ENCODE measurements at regions not wholly inside any gene's neighbourhood (a gene's known extent, or its start where the extent isn't known, plus 50 kb on each side); places are given as distances from the start of the nearest gene placed in this dataset.

GRCh38 chr1:96515925-96516324, 205.7 kb upstream of the PTBP2 start:
- no peak for TF ChIP-seq CTCF (IDR thresholded peaks at IDR 0.05; ENCODE audit: low read length, missing control alignments)
- H3K4me3 ChIP-seq (replicated peaks; ENCODE audit: low read depth, low read length) = no peak overlapping the region
- no peak for DNase-seq (ENCODE audit: low read depth)

- no peak for TF ChIP-seq CTCF (IDR thresholded peaks at IDR 0.05; ENCODE audit: low read length, missing control alignments)
- DNase-seq (ENCODE audit: low read depth) = no peak
- H3K4me3 ChIP-seq (replicated peaks; ENCODE audit: low read depth, low read length) = no peak overlapping the region
These were observed 201.6 kb upstream of the PTBP2 start for GRCh38 chr1:96519851-96520578.

GRCh38 chr1:96520579-96520947, 201.0 kb upstream of the PTBP2 start:
- DNase-seq (ENCODE audit: low read depth) = peak; percentile 39
- TF ChIP-seq CTCF (IDR thresholded peaks at IDR 0.05; ENCODE audit: low read length, missing control alignments) = no peak

GRCh38 chr1:96521010-96521409, 200.6 kb upstream of the PTBP2 start:
- no peak for TF ChIP-seq CTCF (IDR thresholded peaks at IDR 0.05; ENCODE audit: low read length, missing control alignments)
- no peak overlapping the region for H3K4me3 ChIP-seq (replicated peaks; ENCODE audit: low read depth, low read length)
- DNase-seq (ENCODE audit: low read depth) = no peak

More at GRCh38 chr1:96520579-96520947, 201.0 kb upstream of the PTBP2 start:
- H3K4me3 ChIP-seq (replicated peaks; ENCODE audit: low read depth, low read length) = no peak overlapping the region

GRCh38 chr1:96521994-96522760, 199.4 kb upstream of the PTBP2 start:
- DNase-seq (ENCODE audit: low read depth) = peak; percentile 31
- no peak for TF ChIP-seq CTCF (IDR thresholded peaks at IDR 0.05; ENCODE audit: low read length, missing control alignments)
- H3K4me3 ChIP-seq (replicated peaks; ENCODE audit: low read depth, low read length) = no peak overlapping the region

GRCh38 chr1:96522927-96523326, 198.7 kb upstream of the PTBP2 start:
- no peak for DNase-seq (ENCODE audit: low read depth)
- no peak overlapping the region for H3K4me3 ChIP-seq (replicated peaks; ENCODE audit: low read depth, low read length)
- TF ChIP-seq CTCF (IDR thresholded peaks at IDR 0.05; ENCODE audit: low read length, missing control alignments) = no peak
